WTC11 (cell line): ENCODE measurements at regions not wholly inside any gene's neighbourhood (a gene's known extent, or its start where the extent isn't known, plus 50 kb on each side); places are given as distances from the start of the nearest gene placed in this dataset.

Experiments used
- ATAC-seq: fragments of 200-7000 bp; cut with Tn5 transposase; 2 replicates; pipeline ENCODE4 v1.10.0; 2021; ENCODE audit warnings: mild to moderate bottlenecking, moderate library complexity
- CTCF ChIA-PET: fragments of 300-600 bp; sonication (Branson Sonifier 250); formaldehyde crosslinking; loops from one replicate; lab custom pipeline; 2021; ENCODE audit warnings: antibody characterized with exemption; lab: Charles Lee
- POLR2A ChIA-PET: fragments of 350-600 bp; sonication (Branson Sonifier 250); formaldehyde crosslinking; loops from one replicate; lab custom pipeline; 2021; ENCODE audit warnings: antibody characterized with exemption; lab: Charles Lee
- DNase-seq: peaks from one replicate; pipeline ENCODE4 v3.0.0; 2021; ENCODE audit warnings: low spot score
- H3K27ac Mint-ChIP-seq: 2 replicates; pipeline ENCODE4 v1.8.0; 2021; ENCODE audit warnings: mixed read lengths
- H3K27me3 Mint-ChIP-seq: 2 replicates; pipeline ENCODE4 v1.8.0; 2021; ENCODE audit warnings: low read depth, mild to moderate bottlenecking, moderate library complexity, mixed read lengths
- H3K36me3 Mint-ChIP-seq: 2 replicates; pipeline ENCODE4 v1.8.0; 2021; ENCODE audit warnings: mixed read lengths
- H3K4me1 Mint-ChIP-seq: 2 replicates; pipeline ENCODE4 v1.8.0; 2022; ENCODE audit warnings: mixed read lengths
- H3K4me3 Mint-ChIP-seq: 2 replicates; pipeline ENCODE4 v1.8.0; 2021; ENCODE audit warnings: mild to moderate bottlenecking, moderate library complexity, mixed read lengths
- H3K9me3 Mint-ChIP-seq: 2 replicates; pipeline ENCODE4 v1.8.0; 2021; ENCODE audit warnings: mixed read lengths
- ATF1 ChIP-seq: sonication (generic); formaldehyde crosslinking; IDR thresholded peaks from 2 replicates; pipeline ENCODE4 v1.8.1; 2023; ENCODE audit warnings: mild to moderate bottlenecking, moderate library complexity, missing genetic modification reagents
- FOXP1 ChIP-seq: sonication (generic); formaldehyde crosslinking; IDR thresholded peaks from 2 replicates; pipeline ENCODE4 v1.8.0; 2022; ENCODE audit warnings: missing genetic modification reagents, mild to moderate bottlenecking, moderate library complexity, borderline replicate concordance
- GRHL2 ChIP-seq: fragments of 250-450 bp; sonication (Bioruptor Pico); IDR thresholded peaks from 2 replicates; pipeline ENCODE4 v1.8.0; 2022; ENCODE audit warnings: mild to moderate bottlenecking, moderate library complexity; ENCODE audit not compliant: insufficient replicate concordance, severe bottlenecking
- GTF2I ChIP-seq: fragments of 250-450 bp; sonication (Bioruptor Pico); conservative IDR thresholded peaks from 2 replicates; pipeline ENCODE4 v1.4.0; 2021; ENCODE audit warnings: mild to moderate bottlenecking
- JAZF1 ChIP-seq: fragments of 250-450 bp; sonication (Bioruptor Pico); IDR thresholded peaks from 2 replicates; pipeline ENCODE4 v1.9.0; 2021; ENCODE audit warnings: moderate library complexity, mild to moderate bottlenecking, inconsistent platforms
- MYBL2 ChIP-seq: sonication (generic); formaldehyde crosslinking; IDR thresholded peaks from 2 replicates; pipeline ENCODE4 v1.8.1; 2023; ENCODE audit warnings: mild to moderate bottlenecking, moderate library complexity, missing genetic modification reagents
- NFE2L1 ChIP-seq: sonication (generic); formaldehyde crosslinking; IDR thresholded peaks from 2 replicates; pipeline ENCODE4 v1.8.1; 2023; ENCODE audit warnings: missing genetic modification reagents
- NFYB ChIP-seq: sonication (generic); formaldehyde crosslinking; conservative IDR thresholded peaks from 2 replicates; pipeline ENCODE4 v1.8.0; 2022; ENCODE audit warnings: low read depth, missing genetic modification reagents
- NR2C2 ChIP-seq: sonication (generic); formaldehyde crosslinking; IDR thresholded peaks from 2 replicates; pipeline ENCODE4 v1.8.0; 2022; ENCODE audit warnings: mild to moderate bottlenecking, missing genetic modification reagents
- PRRX2 ChIP-seq: fragments of 250-450 bp; sonication (Bioruptor Pico); IDR thresholded peaks from 2 replicates; pipeline ENCODE4 v1.8.0; 2021; ENCODE audit warnings: mild to moderate bottlenecking
- RELA ChIP-seq: sonication (generic); formaldehyde crosslinking; IDR thresholded peaks from 2 replicates; pipeline ENCODE4 v1.8.1; 2022; ENCODE audit warnings: missing genetic modification reagents, mild to moderate bottlenecking, borderline replicate concordance
- SMAD4 ChIP-seq: sonication (generic); formaldehyde crosslinking; IDR thresholded peaks from 2 replicates; pipeline ENCODE4 v1.8.0; 2022; ENCODE audit warnings: mild to moderate bottlenecking, missing genetic modification reagents
- ZBTB21 ChIP-seq: sonication (generic); formaldehyde crosslinking; IDR thresholded peaks from 2 replicates; pipeline ENCODE4 v1.8.1; 2023; ENCODE audit warnings: mild to moderate bottlenecking, missing genetic modification reagents, borderline replicate concordance
- ZNF138 ChIP-seq: sonication (generic); formaldehyde crosslinking; conservative IDR thresholded peaks from 2 replicates; pipeline ENCODE4 v1.8.1; 2022; ENCODE audit warnings: mild to moderate bottlenecking, moderate library complexity, missing genetic modification reagents
- ZNF396 ChIP-seq: fragments of 250-450 bp; sonication (Bioruptor Pico); IDR thresholded peaks from 2 replicates; pipeline ENCODE4 v1.8.0; 2021; ENCODE audit warnings: mild to moderate bottlenecking, moderate library complexity, borderline replicate concordance
- TF ChIP-seq, protein P1 (sequence below): sonication (generic); formaldehyde crosslinking; IDR thresholded peaks from 2 replicates; pipeline ENCODE4 v1.8.1; 2022; ENCODE audit warnings: missing genetic modification reagents, borderline replicate concordance
- TF ChIP-seq, protein P2 (sequence below): fragments of 200-600 bp; IDR thresholded peaks from 2 replicates; pipeline ENCODE4 v1.8.0; 2022; ENCODE audit warnings: antibody characterized with exemption
- TF ChIP-seq, protein P3 (sequence below): sonication (generic); formaldehyde crosslinking; IDR thresholded peaks from 2 replicates; pipeline ENCODE4 v1.8.1; 2022; ENCODE audit warnings: mild to moderate bottlenecking, moderate library complexity, missing genetic modification reagents
- TF ChIP-seq, protein P4 (sequence below): sonication (generic); formaldehyde crosslinking; IDR thresholded peaks from 2 replicates; pipeline ENCODE4 v1.8.0; 2022; ENCODE audit warnings: mild to moderate bottlenecking, missing genetic modification reagents
- TF ChIP-seq, protein P5 (sequence below): sonication (generic); formaldehyde crosslinking; IDR thresholded peaks from 2 replicates; pipeline ENCODE4 v1.8.1; 2022; ENCODE audit warnings: low read depth, mild to moderate bottlenecking, moderate library complexity, missing genetic modification reagents, borderline replicate concordance
- TF ChIP-seq, protein P6 (sequence below): sonication (generic); formaldehyde crosslinking; IDR thresholded peaks from 2 replicates; pipeline ENCODE4 v1.8.0; 2022; ENCODE audit warnings: mild to moderate bottlenecking, missing genetic modification reagents

DNA sequence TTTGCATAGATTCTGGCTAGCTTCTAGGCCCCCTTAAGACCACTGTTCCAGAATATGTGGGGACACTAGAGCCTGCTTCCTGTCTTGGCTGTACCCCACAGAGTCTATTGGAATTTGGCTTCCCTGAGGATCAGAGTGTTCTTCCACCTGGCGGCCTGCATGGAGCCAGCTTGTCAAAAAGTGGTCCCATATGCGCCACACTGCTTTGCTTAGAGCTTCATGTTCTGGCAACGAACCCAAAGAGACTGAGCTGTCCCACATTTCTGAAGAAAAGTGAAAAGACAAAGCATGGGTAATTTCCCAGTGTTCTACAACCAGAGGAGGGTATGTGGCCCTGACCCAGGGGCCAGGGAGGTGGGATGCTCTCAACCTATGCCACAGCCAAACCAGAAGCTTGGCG is 52.7 kb upstream of the FZD7 start:
- Mint-ChIP-seq H3K4me3 (no peak overlapping the region), H3K9me3 (no peaks in the 10 kb centered on the region; the same call in 1 of the 2 replicates), H3K4me1 (peaks cover 63% of the 10 kb centered on the region), H3K27me3 (no peaks in the 10 kb centered on the region), H3K27ac (no peak overlapping the region), H3K36me3 (no peaks in the 10 kb centered on the region)
- ATAC-seq (no peak), DNase-seq (no peak)
- TF ChIP-seq PRRX2 (no peak), FOXP1 (CRISPR knock-in tag) (no peak), ZNF138 (CRISPR knock-in tag) (no peak)
- ChIA-PET POLR2A (no interaction called here), CTCF (interaction anchor here (1.3 kb wide), 1 partner anchor 16 kb away, joined by 3 read pairs; no protein-coding TSS in a partner anchor)

DNA sequence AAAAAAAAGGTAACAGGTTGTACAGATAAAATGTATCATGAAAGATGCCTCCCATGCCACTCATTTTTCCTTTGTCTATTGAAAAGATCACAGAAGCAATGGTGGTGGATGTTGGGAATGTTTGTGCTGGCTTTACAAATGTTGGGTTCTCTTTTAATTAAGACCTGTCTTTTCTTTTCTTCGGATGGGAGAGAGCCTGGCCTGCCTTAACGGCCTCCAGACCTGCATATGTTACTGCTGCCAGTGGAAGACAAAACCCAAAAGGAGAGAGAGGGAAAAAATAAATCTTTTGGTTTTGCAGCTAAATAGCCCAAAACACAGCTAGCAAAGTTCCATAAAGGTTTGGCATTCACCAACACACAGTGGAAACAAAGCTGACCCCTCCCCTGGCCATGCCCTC is 50.5 kb upstream of the FZD7 start:
- no peaks in the 10 kb centered on the region for H3K27me3 Mint-ChIP-seq
- no peaks in the 10 kb centered on the region for H3K36me3 Mint-ChIP-seq
- H3K4me1 Mint-ChIP-seq, result peaks cover 46% of the 10 kb centered on the region
- H3K27ac Mint-ChIP-seq, result no peak overlapping the region
- POLR2A ChIA-PET, result interaction anchor here (0.7 to 1.1 kb wide), 2 partner anchors 10 to 59 kb away, joined by 3 to 7 read pairs; no protein-coding TSS in a partner anchor
- H3K9me3 Mint-ChIP-seq, result no peaks in the 10 kb centered on the region
- no peak for ATAC-seq
- no peak for DNase-seq
- CTCF ChIA-PET, result interaction anchor here (0.7 to 1.8 kb wide), 2 partner anchors 10 to 18 kb away, joined by 5 to 8 read pairs; no protein-coding TSS in a partner anchor
- TF ChIP-seq, protein P1, sequence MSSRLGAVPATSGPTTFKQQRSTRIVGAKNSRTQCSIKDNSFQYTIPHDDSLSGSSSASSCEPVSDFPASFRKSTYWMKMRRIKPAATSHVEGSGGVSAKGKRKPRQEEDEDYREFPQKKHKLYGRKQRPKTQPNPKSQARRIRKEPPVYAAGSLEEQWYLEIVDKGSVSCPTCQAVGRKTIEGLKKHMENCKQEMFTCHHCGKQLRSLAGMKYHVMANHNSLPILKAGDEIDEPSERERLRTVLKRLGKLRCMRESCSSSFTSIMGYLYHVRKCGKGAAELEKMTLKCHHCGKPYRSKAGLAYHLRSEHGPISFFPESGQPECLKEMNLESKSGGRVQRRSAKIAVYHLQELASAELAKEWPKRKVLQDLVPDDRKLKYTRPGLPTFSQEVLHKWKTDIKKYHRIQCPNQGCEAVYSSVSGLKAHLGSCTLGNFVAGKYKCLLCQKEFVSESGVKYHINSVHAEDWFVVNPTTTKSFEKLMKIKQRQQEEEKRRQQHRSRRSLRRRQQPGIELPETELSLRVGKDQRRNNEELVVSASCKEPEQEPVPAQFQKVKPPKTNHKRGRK (CRISPR knock-in tag), result no peak
- TF ChIP-seq JAZF1 (CRISPR knock-in tag) (no peak), ZNF138 (CRISPR knock-in tag) (no peak), GTF2I (CRISPR knock-in tag) (no peak), ZBTB21 (CRISPR knock-in tag) (no peak), SMAD4 (CRISPR knock-in tag) (no peak), NFE2L1 (CRISPR knock-in tag) (no peak), NR2C2 (CRISPR knock-in tag) (no peak), RELA (CRISPR knock-in tag) (no peak), NFYB (CRISPR knock-in tag) (no peak), GRHL2 (CRISPR knock-in tag) (no peak), ATF1 (no peak), MYBL2 (CRISPR knock-in tag) (no peak), ZNF396 (no peak)
- TF ChIP-seq, protein P2, sequence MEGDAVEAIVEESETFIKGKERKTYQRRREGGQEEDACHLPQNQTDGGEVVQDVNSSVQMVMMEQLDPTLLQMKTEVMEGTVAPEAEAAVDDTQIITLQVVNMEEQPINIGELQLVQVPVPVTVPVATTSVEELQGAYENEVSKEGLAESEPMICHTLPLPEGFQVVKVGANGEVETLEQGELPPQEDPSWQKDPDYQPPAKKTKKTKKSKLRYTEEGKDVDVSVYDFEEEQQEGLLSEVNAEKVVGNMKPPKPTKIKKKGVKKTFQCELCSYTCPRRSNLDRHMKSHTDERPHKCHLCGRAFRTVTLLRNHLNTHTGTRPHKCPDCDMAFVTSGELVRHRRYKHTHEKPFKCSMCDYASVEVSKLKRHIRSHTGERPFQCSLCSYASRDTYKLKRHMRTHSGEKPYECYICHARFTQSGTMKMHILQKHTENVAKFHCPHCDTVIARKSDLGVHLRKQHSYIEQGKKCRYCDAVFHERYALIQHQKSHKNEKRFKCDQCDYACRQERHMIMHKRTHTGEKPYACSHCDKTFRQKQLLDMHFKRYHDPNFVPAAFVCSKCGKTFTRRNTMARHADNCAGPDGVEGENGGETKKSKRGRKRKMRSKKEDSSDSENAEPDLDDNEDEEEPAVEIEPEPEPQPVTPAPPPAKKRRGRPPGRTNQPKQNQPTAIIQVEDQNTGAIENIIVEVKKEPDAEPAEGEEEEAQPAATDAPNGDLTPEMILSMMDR, result no peak
- TF ChIP-seq, protein P3, sequence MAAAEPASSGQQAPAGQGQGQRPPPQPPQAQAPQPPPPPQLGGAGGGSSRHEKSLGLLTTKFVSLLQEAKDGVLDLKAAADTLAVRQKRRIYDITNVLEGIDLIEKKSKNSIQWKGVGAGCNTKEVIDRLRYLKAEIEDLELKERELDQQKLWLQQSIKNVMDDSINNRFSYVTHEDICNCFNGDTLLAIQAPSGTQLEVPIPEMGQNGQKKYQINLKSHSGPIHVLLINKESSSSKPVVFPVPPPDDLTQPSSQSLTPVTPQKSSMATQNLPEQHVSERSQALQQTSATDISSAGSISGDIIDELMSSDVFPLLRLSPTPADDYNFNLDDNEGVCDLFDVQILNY (CRISPR knock-in tag), result no peak
- TF ChIP-seq, protein P4, sequence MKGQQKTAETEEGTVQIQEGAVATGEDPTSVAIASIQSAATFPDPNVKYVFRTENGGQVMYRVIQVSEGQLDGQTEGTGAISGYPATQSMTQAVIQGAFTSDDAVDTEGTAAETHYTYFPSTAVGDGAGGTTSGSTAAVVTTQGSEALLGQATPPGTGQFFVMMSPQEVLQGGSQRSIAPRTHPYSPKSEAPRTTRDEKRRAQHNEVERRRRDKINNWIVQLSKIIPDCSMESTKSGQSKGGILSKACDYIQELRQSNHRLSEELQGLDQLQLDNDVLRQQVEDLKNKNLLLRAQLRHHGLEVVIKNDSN (CRISPR knock-in tag), result no peak
- TF ChIP-seq, protein P5, sequence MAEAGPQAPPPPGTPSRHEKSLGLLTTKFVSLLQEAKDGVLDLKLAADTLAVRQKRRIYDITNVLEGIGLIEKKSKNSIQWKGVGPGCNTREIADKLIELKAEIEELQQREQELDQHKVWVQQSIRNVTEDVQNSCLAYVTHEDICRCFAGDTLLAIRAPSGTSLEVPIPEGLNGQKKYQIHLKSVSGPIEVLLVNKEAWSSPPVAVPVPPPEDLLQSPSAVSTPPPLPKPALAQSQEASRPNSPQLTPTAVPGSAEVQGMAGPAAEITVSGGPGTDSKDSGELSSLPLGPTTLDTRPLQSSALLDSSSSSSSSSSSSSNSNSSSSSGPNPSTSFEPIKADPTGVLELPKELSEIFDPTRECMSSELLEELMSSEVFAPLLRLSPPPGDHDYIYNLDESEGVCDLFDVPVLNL (CRISPR knock-in tag), result no peak
- TF ChIP-seq, protein P6, sequence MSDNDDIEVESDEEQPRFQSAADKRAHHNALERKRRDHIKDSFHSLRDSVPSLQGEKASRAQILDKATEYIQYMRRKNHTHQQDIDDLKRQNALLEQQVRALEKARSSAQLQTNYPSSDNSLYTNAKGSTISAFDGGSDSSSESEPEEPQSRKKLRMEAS (CRISPR knock-in tag), result no peak
- no peak overlapping the region for H3K4me3 Mint-ChIP-seq
